Activated CD4-positive, CD25-positive, alpha-beta regulatory T cell treated with anti-CD3 and anti-CD28 coated beads, Interleukin-2, amount 50 U/mL, for 72 hours (primary cell): ENCODE measurements at regions not wholly inside any gene's neighbourhood (a gene's known extent, or its start where the extent isn't known, plus 50 kb on each side); places are given as distances from the start of the nearest gene placed in this dataset.

ENCODE experiments used
- DNase-seq: peaks from one replicate; pipeline ENCODE4 v3.0.0; 2021

DNA sequence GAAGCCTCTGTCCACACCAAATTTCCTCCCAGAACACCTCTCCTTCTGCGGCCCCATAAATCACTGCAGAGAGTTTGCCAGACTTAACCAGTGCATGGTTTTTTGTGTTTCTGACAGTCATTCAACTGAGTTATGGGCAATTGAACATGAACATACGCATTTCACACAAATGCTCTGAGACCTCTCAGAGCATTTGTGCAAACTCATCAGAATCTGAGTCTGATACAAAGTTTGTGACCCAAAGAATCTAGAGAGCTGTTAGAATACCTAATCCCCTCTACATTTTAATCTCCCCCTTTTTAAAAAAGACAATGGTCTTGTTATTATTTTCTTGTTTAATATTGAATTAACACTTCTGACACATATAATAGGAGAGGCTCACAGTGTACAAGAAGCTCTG lies 416.9 kb upstream of the SMARCA2 start:
- no peak for DNase-seq

DNA sequence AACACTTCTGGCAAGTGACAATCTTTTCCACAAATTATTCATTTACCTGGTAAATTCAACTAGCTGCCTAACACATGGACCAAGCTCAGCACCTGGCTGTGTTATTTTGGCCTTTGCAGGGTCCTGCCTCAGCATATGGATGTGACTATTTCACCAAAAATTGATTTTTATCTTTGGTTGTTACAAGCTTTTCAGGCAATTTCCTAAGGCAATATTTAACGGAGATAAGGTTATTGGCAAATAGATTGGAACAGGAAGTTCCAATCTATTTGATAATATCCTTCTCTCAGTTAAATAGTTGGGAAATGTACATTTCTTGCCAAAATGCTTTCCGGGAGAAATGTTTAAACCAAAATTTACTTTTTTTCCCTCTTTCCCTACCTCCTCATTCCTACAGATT lies 415.2 kb upstream of the SMARCA2 start:
- no peak for DNase-seq

DNA sequence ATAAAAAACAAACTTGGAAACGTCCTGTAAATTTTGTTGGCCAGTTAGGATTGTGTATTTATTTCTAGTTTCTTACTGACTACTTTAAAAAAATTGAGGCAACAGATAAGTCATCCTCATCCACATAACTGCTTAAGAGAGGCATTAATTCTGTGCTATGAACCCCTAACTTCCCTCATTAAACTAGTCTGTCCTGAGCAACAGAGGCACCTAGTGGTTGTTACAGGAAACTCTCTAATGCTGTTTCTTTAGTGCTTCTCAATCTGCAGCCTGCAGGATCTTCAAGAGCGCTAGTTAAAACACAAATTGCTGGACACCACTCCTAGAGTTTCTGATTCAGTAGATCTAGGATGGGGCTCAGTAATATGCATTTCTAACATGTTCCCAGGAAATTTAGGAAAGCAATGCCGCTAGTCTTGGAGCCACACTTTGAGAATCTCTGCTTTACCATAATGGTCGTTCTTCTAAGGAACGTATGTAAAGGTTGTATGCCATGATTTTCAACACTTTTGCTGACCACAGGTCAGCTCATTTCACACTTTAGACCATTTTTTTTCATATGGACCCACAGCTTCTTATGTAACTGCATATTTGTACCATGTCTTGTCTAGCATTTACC lies 410.1 kb upstream of the SMARCA2 start:
- DNase-seq = no peak

DNA sequence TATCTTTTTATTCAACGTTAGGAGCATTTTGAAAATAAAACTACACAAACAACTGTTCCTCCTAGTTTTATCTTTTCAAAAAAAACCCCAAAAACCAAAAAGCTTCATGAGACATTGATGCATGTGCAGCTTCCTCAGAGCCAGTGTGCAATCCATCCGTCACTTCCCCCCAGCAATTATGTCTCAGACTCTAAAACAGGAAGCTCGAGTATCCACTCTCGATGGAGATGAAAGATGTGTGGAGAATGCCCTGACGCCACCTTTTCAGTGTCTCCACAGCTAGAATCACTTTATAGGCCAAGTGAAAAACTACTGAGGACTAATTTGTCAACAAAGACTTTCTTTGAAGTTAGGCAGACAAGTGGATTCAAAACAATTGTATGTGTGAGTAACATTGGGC lies 408.9 kb upstream of the SMARCA2 start:
- DNase-seq = no peak

DNA sequence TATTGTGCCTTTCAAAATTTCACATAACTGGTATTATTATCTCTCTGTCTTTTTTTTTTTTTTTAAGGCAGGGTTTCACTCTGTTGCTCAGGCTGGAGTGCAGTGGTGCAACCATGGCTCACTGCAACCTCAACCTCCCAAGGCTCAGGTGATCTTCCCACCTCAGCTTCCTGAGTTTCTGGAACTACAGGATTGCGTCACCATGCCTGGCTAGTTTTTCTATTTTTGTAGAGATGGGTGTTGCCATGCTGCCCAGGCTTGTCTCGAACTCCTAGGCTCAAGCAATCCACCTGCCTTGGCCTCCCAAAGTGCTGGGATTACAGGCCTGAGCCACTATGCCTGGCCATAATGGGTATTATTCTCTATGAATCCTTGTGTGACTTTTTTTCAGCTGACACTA lies 402.3 kb upstream of the SMARCA2 start:
- no peak for DNase-seq

DNA sequence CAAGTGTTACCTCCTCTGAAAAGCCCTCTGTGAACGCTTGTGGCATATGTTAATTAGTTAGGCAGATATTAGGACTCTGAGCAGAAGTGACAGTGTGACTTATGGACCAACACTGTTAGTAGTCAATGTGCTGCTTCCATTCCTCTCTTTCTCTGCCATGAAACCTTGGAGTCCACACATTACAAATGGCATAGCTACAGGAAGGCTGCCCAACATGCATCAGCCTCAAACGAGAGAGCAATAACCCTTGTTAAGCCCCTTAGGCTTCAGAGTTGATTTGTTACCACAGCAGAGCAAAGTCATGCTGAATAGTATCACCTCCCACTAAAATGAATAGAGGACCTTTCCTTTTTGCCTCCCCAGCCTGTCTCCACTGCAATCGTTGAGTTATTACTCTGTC lies 397.7 kb upstream of the SMARCA2 start:
- DNase-seq = no peak

DNA sequence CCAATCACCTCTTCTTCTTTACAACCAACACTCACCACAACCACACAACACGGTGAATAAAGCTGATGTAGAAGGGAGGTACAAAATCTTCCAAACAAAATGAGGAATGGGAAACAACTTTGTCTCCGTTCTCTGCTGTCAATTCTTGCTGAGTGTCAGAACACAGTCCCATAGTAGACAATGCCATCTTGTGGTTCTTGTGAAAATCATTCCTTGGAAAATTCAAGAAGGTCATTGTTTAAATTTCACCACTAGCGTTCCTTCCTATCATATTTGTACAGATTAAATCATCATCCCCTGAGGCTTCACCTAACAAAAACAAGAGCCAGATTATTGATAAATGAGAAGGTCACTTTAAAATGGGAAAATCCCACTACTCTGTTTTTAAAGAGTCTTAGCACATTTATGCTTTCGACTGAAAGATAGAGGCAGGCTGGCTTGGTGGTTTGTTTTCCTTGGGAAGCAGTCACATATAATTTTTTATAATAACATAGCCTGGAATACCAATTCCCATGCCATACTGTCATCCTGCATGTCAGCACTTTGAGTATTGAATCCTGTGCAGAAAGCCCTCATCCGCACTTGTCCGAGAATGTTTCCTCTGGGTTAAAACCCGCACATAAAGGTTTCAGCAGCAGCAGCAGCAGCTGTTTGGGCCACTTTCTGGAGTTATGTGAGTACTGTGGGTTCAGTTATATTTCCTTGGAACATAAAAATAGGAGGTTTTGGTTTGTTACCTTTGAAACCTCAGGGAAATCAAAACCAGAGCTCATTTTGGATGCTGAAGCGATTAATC lies 395.0 kb upstream of the SMARCA2 start:
- DNase-seq = no peak

DNA sequence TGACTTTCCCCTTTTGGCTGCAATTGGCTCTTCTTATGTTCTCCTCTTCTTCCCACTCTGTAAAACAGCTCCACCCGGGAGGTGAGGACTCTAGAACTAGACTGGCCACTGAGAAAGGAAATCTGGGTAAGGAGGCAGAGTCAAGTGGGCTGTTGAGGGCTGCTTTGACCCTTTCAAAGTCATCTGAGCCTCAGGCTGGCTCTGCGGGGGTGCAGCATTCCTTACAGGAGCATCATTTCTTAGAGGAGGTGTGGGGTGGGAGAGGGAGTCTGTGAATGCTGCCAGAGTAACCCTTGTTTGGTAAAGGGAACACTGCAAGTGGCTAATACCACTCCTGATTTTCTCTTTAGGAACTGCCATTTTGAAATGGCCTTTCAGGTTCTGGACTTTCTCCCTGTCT lies 377.7 kb upstream of the SMARCA2 start:
- DNase-seq = no peak

DNA sequence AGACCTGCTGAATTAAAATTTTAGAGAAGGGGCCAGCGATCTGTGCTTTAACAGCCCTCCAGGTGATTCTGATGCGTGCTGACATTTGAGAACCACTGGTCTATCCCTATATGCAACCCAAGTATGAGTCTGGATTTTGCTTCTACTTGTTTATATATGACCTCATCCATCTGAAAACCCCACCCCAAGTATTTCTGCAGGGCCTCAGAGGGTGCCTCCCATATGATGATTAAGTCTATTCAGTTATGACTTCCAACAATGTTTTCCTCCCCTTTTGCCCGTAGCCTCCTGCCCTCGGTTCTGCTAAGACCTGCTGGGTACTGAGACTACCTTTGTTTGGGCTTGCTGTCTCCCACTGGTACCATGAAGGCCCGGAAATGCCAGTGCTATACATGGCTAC lies 376.0 kb upstream of the SMARCA2 start:
- no peak for DNase-seq

DNA sequence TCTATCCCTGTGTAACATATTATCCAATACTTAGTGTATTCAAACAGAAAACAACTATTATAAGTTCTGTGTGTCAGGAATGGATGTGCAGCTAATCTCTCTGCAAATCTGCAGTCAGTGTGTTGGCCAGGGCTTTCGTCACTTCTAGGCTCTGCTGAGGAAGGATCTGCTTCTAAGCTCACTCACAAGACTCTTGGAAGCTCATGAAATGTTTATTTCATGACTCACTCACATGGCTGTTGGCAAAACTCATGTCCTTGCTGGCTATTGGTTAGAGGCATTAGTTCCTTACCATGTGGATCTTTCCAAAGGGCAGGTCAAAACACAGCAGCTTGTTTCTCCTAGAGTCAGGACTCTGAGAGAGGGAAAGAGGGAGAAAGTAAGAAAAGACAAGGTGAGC lies 367.4 kb upstream of the SMARCA2 start:
- DNase-seq = no peak

DNA sequence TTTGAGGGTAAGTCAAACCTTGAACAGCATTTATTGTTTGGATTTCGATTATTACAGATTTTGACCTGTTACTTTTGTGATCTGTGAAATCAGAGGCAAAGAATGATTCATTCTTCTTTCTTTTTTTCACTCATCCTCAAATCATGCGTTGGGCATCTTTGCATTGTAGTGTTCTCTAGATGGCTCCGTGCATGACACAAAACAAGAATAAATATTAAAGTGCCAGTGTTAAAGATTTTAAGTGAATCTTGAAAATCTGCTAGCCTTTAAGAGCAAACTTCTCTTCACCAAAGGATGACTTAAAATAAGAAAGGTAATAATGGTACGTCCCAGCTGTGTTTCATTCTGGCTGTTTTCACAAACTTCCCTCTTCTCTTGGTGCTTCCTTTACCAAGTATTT lies 361.9 kb upstream of the SMARCA2 start:
- no peak for DNase-seq

DNA sequence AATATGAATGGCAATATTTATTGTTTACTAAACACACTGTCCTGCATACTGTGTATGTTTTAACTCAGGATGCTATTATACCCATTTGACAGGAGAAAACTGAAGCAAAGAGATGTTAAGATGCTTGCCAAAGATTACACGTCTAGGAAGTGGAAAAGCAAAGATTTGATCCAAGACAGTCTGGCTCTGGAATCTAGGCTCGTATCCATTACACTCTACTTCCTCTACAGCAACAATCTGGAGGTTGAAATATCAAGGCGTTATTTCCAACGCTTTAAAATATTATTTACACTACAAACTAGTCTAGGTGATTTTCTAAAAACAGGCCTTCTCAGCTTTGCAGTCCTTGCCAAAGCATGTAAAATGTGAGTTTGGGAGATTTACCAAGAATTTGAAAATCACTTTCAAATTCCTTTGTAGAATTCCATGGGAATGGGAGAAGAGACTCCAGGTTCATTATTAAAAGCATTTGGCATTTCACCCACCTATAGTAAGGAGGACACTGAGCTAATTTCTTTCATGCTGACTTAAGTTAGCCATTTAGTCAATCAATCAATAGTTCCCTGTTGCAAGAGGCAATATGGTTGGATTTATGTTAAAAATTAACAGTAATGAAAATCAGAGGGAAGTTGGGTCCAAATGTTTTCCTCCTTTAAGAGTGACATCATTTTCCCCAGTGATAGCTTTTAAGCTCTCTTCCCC lies 356.3 kb upstream of the SMARCA2 start:
- DNase-seq = no peak

DNA sequence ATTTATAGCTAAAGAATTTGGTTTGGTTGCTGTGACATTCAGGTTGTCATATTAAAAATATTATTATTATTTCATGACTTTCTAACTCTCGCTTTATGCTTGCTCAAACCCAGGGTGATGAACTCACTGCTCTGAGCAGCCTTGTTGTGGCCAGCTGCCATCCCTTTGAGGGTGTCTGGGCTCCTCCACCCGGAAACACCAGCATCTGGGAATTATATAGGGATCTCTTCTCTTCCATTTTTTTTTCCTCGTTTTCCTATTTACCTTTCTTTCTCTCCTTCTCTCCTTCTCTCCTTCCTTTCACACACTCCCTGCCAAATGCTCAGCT lies 355.8 kb upstream of the SMARCA2 start:
- no peak for DNase-seq

DNA sequence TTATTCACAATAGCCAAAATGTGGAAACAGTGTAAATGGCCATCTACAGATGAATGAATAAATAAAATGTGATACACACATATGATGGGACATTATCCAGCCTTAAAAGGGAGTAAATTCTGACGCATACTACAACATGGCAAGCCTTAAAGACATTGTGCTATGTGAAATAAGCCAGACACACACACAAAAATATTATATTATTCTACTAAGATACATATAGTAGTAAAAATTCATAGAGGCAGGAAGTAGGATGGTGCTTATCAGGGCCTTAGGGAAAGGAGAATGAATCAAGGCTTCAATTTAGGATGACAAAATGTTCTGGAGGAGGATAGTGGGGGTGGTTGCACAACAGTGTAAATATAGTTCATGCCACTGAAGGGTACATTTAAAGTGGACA lies 346.7 kb upstream of the SMARCA2 start:
- DNase-seq = no peak

DNA sequence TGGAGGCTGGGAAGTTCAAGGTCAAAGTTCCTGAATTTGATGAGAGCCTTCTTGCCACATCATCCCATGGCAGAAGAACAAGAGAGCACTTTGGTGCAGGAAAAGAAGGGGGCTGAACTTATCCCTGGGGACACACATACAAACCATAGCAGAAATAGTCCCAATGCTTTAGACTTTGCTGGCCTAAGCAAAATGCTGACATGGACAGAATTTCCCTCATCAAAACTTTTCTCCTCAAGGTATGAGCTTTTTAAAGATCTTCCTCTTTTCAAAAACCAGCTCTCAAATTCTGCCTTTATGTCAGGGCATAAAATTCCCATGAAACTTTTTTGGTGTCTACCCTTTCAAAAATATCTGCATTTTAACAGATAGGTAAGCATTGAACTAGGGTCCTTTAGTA lies 341.8 kb upstream of the SMARCA2 start:
- DNase-seq = no peak

DNA sequence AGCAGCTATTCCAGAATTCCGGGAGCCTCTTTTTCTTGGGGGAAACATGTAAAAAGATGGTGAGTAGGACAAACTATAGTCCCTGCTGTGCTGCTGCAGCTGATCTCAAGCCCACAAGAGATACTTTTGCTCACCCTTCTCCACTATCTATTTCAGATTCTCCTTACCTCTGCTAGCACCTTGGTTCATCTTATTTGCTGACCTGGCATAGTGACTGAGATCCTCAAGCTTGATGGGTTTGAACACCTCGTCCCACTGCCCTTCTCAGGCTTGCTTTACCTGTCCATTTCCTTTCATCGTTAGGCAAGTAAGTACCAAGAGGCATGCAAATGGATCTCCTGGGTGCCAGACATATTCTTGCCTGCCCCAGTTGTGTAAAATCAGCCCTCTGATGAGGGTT lies 338.4 kb upstream of the SMARCA2 start:
- DNase-seq = no peak

DNA sequence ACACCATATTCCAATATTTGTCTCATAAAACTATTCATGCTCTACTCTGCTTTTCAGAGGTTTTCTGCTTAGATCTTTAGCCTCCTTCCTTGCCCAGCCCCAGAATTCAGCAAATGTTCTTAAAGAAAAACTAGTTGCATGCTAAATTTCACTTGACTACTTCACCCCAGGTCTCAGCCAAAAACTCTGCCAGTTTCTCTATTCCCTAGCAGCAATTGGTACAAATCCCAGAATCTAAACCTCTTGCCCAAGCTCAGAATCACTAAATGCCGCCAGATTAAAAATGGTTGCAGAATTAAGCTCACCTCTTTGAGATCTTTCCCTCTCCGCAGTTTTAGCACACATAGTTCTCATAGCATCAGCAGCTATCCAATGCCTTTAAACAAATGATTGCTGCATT lies 331.2 kb upstream of the SMARCA2 start:
- no peak for DNase-seq

DNA sequence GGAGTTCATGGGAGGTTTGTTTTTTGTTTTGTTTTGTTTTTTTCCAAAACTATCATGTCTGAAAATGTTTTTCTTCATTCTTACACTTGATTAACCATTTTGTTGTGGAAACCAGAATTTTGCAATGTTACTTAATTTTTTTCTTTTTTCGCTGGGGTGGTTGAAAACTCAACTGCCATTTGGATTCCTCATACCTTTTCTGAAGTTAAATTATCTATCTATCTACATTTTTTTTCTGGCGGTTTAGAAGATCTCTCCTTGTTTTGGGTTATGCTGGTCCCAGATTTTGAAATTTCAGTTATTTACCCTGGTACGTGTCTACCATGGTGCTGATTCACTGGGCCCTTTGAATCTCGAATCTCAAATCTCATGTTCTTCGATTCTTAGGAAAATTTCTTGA lies 316.2 kb upstream of the SMARCA2 start:
- no peak for DNase-seq

DNA sequence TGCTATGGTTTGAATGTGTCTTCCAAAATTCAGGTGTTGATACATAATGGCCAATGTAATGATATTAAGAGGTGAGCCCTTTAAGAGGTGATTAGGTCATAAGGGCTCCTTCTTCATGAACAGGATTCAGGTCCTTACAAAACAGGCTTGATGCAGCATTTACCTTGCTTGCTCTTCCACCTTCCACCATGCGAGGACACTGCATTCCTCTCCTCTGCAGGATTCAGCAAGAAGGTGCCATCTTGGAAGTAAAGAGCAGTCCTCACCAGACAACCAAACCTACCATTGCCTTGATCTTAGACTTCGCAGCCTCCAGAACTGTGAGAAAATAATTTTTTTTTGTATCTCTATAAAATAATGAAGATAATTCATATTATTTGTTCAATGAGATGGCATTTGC lies 314.0 kb upstream of the SMARCA2 start:
- no peak for DNase-seq

DNA sequence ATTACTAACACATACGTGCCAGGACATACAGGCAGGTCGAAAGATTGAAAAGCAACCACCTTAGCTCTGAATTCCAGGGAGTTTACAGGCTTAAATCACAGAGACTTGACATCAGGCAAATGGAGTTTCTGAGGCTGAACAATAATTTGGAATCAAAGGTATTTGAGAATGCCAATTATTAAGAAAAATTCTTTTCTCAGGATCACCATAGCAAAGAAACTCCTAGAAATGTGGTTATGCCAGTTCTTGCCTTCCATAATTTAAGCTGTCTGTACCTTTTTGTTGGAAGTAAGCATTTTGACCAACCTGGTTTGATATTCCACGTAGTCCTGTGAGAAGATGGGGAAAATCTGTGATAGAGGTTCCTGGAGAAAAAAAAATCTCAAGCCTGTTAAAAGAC lies 312.4 kb upstream of the SMARCA2 start:
- no peak for DNase-seq

DNA sequence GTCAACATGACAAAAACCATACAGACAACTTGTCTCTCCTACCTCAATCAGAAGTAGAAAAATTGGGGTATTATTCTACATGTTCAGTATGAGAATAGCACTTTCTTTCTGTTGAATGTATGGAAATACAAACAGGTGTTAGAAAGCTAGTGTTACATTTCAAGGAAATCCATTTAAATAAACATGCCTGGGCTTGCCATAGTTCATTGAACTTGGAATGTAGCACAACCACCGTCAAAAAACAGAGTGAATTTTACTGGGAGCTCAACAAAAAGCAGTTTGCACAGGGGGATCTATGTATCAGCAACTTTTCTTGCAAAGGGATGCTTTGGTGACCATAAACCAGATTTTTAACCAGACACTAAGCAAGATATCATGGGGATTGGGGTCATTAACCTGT lies 307.9 kb upstream of the SMARCA2 start:
- no peak for DNase-seq

DNA sequence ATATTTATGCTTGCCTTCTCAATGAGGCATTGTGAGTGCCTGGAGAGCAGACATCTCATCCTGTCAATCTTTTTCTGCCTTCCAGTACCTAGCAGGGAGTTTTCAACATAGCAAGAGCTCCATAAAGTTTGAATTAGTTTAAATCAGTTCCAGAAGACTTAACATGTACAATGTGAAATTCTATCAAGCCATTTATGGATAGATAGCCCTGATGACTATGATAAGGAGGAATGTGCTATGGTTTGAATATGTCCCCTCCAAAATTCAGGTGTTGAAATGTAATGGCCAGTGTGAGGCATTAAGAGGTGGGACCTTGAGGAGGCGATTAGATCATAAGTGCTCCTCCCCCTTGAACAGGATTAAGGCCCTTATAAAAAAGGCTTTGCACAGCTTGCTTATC lies 306.9 kb upstream of the SMARCA2 start:
- no peak for DNase-seq

DNA sequence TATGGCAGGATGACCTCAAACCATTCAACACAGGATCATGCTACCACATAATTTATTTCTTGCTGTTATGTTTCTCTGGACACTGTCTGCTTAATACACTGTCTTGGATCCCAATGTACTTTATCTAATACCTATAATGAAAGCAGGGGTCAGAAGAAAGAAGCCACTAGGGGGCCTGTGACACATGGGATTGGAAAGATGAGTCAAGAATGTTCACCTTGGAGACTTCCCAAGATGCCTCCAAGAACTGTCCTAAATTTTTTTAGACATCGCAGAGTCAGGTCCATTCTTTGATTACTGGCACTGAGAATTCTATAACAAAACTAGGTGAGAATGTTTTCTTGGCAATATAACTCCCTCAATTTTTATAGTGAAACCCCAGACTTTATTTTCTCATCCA lies 305.8 kb upstream of the SMARCA2 start:
- no peak for DNase-seq

DNA sequence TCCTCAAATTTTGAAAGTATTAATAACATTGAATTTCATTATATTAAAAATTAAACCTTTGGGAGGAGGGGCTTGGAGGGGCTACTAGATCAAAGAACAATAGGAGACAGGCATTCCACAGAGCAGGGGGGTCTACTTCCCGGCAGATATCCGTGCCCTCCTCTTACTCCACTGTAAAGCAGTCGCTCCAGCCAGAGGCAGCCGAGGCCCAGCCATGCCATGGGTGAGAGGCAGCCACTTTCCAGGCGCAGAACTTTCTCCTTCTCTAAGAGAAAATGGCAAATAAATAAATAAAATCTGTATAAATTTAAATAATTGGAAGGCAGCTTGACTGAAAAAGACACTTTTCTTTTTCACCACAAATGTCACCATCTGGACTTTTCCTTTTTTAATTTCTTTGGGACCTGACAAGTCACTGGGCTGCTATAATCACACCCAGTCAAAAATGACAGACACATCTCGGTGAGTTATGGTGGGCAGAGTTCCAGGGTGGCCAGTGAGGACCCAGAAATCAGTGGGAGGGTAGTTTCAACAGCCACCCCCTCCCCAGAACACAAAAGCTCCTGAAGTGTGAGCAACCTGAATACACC lies 302.2 kb upstream of the SMARCA2 start:
- no peak for DNase-seq
